H1 (cell line): ENCODE measurements at regions not wholly inside any gene's neighbourhood (a gene's known extent, or its start where the extent isn't known, plus 50 kb on each side); places are given as distances from the start of the nearest gene placed in this dataset.

ENCODE experiments used
- TAF7 ChIP-seq: optimal IDR thresholded peaks from 2 replicates; pipeline ENCODE3; 2011; ENCODE audit warnings: low read depth, mild to moderate bottlenecking, inconsistent platforms, low read length, moderate library complexity, borderline replicate concordance

GRCh38 chr1:14100444-14100843 lies 400.5 kb downstream of the PRDM2 start (continued):
- TF ChIP-seq TAF7, result no peak
